ENCODE measurements at regions not wholly inside any gene's neighbourhood (a gene's known extent, or its start where the extent isn't known, plus 50 kb on each side); places are given as distances from the start of the nearest gene placed in this dataset.
"Not testable (repeated sequence)": the region's sequence is repeated elsewhere in the genome, so short reads cannot be mapped to it uniquely, and the experiment has no call there.

DNA sequence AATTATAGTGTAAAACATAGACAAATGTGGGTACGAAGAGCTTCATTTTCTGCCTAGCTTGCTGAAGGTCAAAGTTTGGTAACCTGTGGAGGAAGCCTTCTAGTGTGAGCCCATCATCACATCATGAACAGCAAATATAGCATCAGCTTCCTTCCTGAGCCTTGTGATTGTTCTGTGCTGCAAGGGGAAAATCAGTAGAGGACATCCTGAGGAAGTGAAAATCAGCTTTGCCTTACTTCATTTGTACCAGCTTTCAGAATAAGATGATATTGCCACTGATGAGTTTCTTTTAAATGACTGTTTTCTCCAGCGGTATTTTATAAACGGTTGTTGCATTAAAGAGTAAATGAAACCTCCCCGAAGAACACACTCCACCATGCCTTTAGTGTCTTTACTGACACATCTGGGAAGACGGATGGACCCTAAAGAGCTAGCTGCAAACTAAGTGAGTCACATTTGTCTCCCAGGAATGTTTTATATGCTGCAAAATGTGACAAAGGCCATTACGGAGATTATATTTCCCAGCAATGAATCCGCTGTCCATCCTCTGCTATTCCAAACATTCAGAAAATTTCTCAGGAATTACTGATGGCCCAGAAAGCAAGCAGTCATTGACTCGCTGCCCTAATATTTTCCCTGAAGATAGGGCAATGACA, 1272.8 kb downstream of the SUCLG1 start:
- DNase-seq (ENCODE audit: extremely low read depth, insufficient read length): no peak
- H3K4me3 ChIP-seq (replicated peaks; ENCODE audit: low read depth, low read length): no peak overlapping the region
- H3K27me3 ChIP-seq (replicated peaks; ENCODE audit: control insufficient read depth, insufficient read depth, low read length): no peaks in the 10 kb centered on the region
- TF ChIP-seq, protein P1, sequence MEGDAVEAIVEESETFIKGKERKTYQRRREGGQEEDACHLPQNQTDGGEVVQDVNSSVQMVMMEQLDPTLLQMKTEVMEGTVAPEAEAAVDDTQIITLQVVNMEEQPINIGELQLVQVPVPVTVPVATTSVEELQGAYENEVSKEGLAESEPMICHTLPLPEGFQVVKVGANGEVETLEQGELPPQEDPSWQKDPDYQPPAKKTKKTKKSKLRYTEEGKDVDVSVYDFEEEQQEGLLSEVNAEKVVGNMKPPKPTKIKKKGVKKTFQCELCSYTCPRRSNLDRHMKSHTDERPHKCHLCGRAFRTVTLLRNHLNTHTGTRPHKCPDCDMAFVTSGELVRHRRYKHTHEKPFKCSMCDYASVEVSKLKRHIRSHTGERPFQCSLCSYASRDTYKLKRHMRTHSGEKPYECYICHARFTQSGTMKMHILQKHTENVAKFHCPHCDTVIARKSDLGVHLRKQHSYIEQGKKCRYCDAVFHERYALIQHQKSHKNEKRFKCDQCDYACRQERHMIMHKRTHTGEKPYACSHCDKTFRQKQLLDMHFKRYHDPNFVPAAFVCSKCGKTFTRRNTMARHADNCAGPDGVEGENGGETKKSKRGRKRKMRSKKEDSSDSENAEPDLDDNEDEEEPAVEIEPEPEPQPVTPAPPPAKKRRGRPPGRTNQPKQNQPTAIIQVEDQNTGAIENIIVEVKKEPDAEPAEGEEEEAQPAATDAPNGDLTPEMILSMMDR (IDR thresholded peaks at IDR 0.05; ENCODE audit: insufficient read depth, low read length, poor library complexity, severe bottlenecking): no peak
- H3K36me3 ChIP-seq (ENCODE audit: control insufficient read depth, insufficient read depth, low read length): no peaks in the 10 kb centered on the region

DNA sequence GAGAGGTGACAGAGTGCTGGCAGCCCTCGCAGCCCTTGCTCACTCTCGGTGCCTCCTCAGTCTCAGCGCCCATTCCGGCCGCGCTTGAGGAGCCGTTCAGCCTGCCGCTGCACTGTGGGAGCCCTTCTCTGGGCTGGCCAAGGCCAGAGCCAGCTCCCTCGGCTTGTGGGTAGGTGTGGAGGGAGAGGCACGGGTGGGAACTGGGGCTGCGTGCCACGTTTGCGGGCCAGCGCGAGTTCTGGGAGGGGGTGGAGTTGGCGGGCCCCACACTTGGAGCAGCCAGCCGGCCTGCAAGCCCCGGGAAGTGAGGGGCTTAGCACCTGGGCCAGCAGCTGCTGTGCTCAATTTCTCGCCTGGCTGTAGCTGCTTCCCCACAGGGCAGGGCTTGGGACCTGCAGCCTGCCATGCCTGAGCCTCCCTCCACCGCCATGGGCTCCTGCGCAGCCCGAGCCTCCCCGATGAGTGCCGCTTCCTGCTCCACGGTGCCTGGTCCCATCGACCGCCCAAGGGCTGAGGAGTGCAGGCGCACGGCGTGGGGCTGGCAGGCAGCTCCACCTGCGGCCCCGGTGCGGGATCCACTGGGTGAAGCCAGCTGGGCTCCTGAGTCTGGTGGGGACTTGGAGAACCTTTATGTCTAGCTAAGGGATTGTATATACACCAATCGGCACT, 1278.1 kb downstream of the SUCLG1 start:
- not testable (repeated sequence) for H3K27me3 ChIP-seq (replicated peaks; ENCODE audit: control insufficient read depth, insufficient read depth, low read length); H3K36me3 ChIP-seq (ENCODE audit: control insufficient read depth, insufficient read depth, low read length); H3K4me3 ChIP-seq (replicated peaks; ENCODE audit: low read depth, low read length); DNase-seq (ENCODE audit: extremely low read depth, insufficient read length)

DNA sequence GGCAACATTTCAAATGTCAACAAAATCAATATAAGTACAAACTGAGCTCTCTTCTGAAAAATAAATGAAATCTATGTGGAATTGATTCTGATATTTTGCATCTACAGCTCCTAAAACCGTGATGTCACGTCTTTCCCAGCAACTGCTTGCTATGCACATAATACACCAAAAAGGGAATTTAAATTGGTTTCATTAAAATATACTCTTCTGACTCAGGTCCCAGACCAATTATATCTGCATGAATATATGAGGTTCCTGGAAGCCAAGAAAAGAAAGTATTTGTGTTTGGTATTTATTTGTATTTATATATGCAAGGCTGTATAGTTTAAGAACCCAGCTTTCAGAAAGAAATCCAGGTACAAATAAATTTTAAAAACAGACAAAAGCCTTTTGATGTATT, 1282.5 kb downstream of the SUCLG1 start:
- DNase-seq (ENCODE audit: extremely low read depth, insufficient read length): no peak

DNA sequence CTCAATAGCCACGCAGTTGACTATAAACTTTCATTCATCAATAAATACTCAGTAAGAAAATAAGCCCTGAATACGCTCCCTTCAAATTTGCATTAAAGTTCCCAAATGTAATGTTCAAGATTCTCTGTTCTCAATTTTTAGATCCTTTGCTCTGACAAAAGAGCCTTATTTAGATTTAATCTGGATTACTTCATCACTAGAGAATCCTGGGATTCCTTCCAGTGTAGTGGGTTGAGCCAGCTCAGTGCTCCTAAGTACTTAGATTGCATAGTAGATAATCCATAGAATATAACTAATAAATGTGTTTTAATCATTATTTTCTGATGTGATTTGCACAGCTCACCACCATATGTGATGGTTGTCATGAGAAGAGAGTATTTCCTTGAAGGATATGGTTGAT, 1286.2 kb downstream of the SUCLG1 start:
- TF ChIP-seq, protein P1 (IDR thresholded peaks at IDR 0.05; ENCODE audit: insufficient read depth, low read length, poor library complexity, severe bottlenecking): no peak
- Histone ChIP-seq H3K4me3 (replicated peaks; ENCODE audit: low read depth, low read length) (no peak overlapping the region), H3K36me3 (ENCODE audit: control insufficient read depth, insufficient read depth, low read length) (no peaks in the 10 kb centered on the region), H3K27me3 (replicated peaks; ENCODE audit: control insufficient read depth, insufficient read depth, low read length) (no peaks in the 10 kb centered on the region)
- DNase-seq (ENCODE audit: extremely low read depth, insufficient read length): no peak

More for the DNA sequence above, 1282.5 kb downstream of the SUCLG1 start:
- Histone ChIP-seq H3K36me3 (ENCODE audit: control insufficient read depth, insufficient read depth, low read length) (no peaks in the 10 kb centered on the region), H3K4me3 (replicated peaks; ENCODE audit: low read depth, low read length) (no peak overlapping the region), H3K27me3 (replicated peaks; ENCODE audit: control insufficient read depth, insufficient read depth, low read length) (no peaks in the 10 kb centered on the region)
- TF ChIP-seq, protein P1 (IDR thresholded peaks at IDR 0.05; ENCODE audit: insufficient read depth, low read length, poor library complexity, severe bottlenecking): no peak

DNA sequence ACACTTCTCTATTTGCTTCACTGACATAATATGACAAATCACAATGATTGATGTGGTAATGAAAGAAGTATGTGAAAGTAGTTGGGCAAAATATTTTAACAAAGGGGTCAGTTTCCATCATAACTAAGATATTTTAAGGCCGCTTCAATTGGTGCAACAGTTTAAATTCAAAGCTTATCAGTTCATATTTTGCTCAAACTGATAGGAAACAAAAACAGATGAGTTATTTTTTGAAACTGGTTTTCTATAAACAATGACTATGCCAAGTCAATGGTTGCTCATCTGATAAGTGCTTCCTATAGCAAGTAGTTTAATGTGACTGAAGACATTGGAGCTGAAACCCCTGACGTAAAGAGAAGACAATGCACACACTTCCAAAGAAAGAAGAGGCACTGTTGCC, 1290.7 kb downstream of the SUCLG1 start:
- Histone ChIP-seq H3K36me3 (ENCODE audit: control insufficient read depth, insufficient read depth, low read length) (no peaks in the 10 kb centered on the region), H3K27me3 (replicated peaks; ENCODE audit: control insufficient read depth, insufficient read depth, low read length) (no peaks in the 10 kb centered on the region), H3K4me3 (replicated peaks; ENCODE audit: low read depth, low read length) (no peak overlapping the region)
- DNase-seq (ENCODE audit: extremely low read depth, insufficient read length): no peak
- TF ChIP-seq, protein P1 (IDR thresholded peaks at IDR 0.05; ENCODE audit: insufficient read depth, low read length, poor library complexity, severe bottlenecking): no peak

DNA sequence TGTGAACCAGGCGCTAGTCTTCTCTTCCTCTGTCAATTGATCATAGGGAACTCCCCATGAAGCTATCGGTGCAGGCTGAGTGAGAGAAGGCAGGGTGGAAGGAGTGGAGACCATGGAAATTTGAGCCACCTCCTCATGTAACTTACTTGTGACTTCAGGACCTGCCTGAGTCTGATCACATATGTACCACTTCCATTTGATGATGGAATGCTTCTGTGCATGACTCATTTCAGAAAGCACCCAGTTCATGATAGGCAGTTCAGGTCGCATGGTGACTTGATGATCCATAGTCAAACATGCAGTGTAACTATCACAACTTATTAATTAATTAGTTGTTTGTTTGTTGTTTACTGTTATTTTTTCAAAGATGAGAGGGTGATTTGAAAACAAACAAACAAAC, 1296.7 kb downstream of the SUCLG1 start:
- TF ChIP-seq, protein P1 (IDR thresholded peaks at IDR 0.05; ENCODE audit: insufficient read depth, low read length, poor library complexity, severe bottlenecking): no peak
- Histone ChIP-seq H3K27me3 (replicated peaks; ENCODE audit: control insufficient read depth, insufficient read depth, low read length) (no peaks in the 10 kb centered on the region), H3K4me3 (replicated peaks; ENCODE audit: low read depth, low read length) (no peak overlapping the region), H3K36me3 (ENCODE audit: control insufficient read depth, insufficient read depth, low read length) (no peaks in the 10 kb centered on the region)
- DNase-seq (ENCODE audit: extremely low read depth, insufficient read length): no peak
